Central memory CD8-positive, alpha-beta T cell (primary cell): ENCODE measurements at regions not wholly inside any gene's neighbourhood (a gene's known extent, or its start where the extent isn't known, plus 50 kb on each side); places are given as distances from the start of the nearest gene placed in this dataset.

Experiments
- ATAC-seq: fragments of 150-1000 bp; cut with Tn5 transposase; replicated peaks from 2 replicates; pipeline ENCODE4 v1.10.0; 2022; ENCODE audit warnings: mild to moderate bottlenecking, moderate FRiP score, moderate number of reproducible peaks; ENCODE audit not compliant: poor library complexity, severe bottlenecking; ENCODE audit errors: extremely low read depth
- DNase-seq, 2 donors: peaks; one replicate each; pipeline ENCODE4 v3.0.0; 2021; ENCODE audit warnings: low spot score in 2 of 2
- H3K27ac Mint-ChIP-seq: one replicate; pipeline ENCODE4 v1.8.0; 2022; ENCODE audit warnings: low read depth, mild to moderate bottlenecking, moderate library complexity, mixed read lengths
- H3K27me3 Mint-ChIP-seq: one replicate; pipeline ENCODE4 v1.8.0; 2022; ENCODE audit warnings: mixed read lengths
- H3K36me3 Mint-ChIP-seq: one replicate; pipeline ENCODE4 v1.8.0; 2022; ENCODE audit warnings: mild to moderate bottlenecking, moderate library complexity, mixed read lengths; ENCODE audit not compliant: insufficient read depth
- H3K4me1 Mint-ChIP-seq: one replicate; pipeline ENCODE4 v1.8.0; 2022; ENCODE audit warnings: mixed read lengths
- H3K4me3 Mint-ChIP-seq: one replicate; pipeline ENCODE4 v1.8.0; 2022; ENCODE audit warnings: mild to moderate bottlenecking, moderate library complexity, mixed read lengths
- H3K9me3 Mint-ChIP-seq: one replicate; pipeline ENCODE4 v1.8.0; 2022; ENCODE audit warnings: mixed read lengths

DNA sequence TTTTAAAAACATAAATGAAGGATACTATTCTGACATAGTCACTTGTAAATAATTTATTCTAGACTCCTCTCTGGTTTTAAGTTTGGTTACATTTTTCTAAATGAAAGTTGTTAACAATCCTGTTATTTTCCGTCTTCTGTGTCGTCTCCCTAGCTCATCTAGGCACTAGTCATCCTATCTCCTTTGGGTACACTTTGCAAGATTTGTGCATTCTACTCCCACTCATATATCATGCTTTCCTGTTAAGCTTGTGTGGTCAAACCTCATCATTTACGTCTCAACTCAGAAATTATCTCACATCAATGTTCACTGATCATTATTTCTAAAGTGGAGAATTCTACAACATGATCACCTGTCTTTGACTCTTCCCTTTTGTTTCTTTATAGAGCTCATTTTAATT lies 658.7 kb downstream of the TLL1 start:
- Mint-ChIP-seq H3K36me3 (no peaks in the 10 kb centered on the region), H3K4me3 (no peak overlapping the region), H3K9me3 (peaks cover 19% of the 10 kb centered on the region), H3K4me1 (no peaks in the 10 kb centered on the region), H3K27ac (no peak overlapping the region), H3K27me3 (no peaks in the 10 kb centered on the region)
- ATAC-seq (no peak), DNase-seq (no peak)

DNA sequence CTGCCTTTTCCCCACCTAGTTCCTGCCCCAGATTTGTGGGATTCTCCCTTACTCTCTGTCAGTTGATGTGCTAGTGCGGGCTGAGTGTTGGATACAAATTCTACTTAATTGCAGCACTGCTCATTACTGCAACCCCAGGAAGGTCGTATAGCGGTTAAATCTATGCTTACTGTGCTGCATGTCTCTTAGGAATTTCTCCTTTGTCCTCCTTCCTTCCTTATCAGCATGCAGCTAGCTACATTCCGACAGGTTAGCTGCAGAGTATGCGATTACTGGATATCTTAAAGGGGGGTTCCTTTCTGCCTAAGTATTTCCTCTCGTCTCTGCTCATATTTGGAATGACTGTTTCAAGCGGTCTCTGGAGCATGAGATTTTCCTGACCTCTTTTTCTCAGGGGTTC lies 662.8 kb downstream of the TLL1 start:
- ATAC-seq (no peak), DNase-seq (no peak)
- Mint-ChIP-seq H3K36me3 (no peaks in the 10 kb centered on the region), H3K4me3 (no peak overlapping the region), H3K27ac (no peak overlapping the region), H3K27me3 (no peaks in the 10 kb centered on the region), H3K9me3 (peaks cover 17% of the 10 kb centered on the region), H3K4me1 (no peaks in the 10 kb centered on the region)

DNA sequence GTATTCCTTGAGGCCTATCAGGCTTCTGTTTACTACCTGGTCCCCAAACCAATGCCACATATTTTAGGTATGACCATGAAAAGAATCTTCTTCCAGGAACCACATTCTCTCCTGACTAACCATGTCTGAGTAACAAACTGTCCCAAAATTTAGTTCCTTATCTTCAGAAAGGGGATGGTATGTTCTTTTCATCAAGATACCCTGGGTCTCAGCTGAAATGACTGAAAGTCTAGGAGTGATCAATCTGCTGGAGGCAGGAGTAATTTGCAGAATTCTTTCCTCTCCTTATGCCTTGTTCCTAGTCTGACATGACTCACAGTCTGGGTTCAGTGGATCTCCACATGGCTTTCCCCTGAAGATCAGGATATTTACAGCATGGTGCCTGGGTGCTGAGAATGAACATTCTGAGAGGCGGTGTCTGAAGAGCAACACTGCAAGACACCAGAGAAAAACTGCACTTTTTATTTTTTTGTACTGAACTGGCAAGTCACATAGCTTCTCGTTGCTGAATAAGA lies 665.5 kb downstream of the TLL1 start:
- Mint-ChIP-seq H3K36me3 (no peaks in the 10 kb centered on the region), H3K27ac (no peak overlapping the region), H3K27me3 (no peaks in the 10 kb centered on the region), H3K9me3 (peaks cover 11% of the 10 kb centered on the region), H3K4me3 (no peak overlapping the region), H3K4me1 (no peaks in the 10 kb centered on the region)
- no peak for DNase-seq
- ATAC-seq: no peak

DNA sequence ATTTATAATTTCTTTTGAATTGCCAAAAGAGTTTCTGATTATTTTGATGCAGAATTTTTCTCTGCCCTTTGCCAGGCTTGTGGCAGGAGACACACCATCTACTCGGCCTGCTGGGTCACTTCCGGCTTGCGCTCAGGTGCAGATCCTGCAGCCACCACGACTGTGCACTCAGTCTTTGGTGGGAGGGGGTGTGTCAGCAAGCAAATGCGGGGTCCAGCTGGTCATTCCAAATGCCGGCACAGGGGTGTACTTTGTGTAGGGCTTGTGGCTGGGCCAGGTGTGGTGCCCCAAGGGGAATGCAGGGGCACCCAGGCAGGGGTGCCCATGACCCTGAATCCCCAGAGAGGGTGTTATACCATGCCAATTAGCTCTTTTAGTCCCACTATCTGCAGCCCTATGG lies 673.0 kb downstream of the TLL1 start:
- H3K36me3 Mint-ChIP-seq: no peaks in the 10 kb centered on the region
- no peak overlapping the region for H3K27ac Mint-ChIP-seq
- H3K27me3 Mint-ChIP-seq: no peaks in the 10 kb centered on the region
- peaks cover 12% of the 10 kb centered on the region for H3K9me3 Mint-ChIP-seq
- DNase-seq (no peak), ATAC-seq (no peak)
- no peak overlapping the region for H3K4me3 Mint-ChIP-seq
- H3K4me1 Mint-ChIP-seq: no peaks in the 10 kb centered on the region

DNA sequence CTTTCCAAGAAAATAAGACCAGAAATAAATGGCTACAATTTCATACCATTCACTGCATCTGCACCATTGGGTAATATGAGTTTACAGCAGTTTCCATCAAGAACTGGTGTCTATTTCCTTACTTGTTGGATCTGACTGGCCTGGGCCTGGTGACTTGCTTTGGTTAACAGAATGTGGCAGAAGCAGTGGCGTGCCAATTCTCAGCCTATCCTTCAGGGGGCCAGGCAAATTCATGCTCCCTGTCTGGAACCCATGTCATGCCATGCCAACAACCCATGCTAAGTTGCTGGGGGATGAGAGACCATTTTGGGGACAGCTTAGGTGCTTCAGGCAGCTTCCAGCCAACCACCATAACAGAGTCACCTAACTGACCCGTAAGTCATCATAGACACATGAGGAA lies 656.7 kb downstream of the SPOCK3 start:
- H3K36me3 Mint-ChIP-seq: no peaks in the 10 kb centered on the region
- DNase-seq: no peak
- ATAC-seq: no peak
- H3K4me3 Mint-ChIP-seq: no peak overlapping the region
- peaks cover 11% of the 10 kb centered on the region for H3K9me3 Mint-ChIP-seq
- no peaks in the 10 kb centered on the region for H3K27me3 Mint-ChIP-seq
- H3K4me1 Mint-ChIP-seq: no peaks in the 10 kb centered on the region
- H3K27ac Mint-ChIP-seq: no peak overlapping the region

DNA sequence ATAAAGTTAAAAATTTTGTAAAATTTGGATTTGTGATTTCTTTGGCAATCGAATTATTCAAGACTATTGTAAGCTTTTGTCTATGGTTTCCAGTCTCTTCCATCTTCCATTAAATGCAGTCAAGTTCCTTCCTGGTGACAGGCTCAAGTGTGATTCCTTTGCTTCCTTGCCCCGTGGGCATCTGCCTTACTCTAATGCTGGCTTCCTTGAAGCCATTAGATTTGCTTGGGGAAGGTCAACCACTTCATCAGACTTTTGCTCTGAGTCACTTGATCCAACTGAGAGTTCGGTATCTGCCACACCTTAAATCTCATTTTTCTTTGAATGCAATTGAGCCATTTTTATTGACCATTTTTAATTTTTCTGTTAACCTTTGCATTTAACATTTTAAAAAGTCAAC lies 648.8 kb downstream of the SPOCK3 start:
- no peak overlapping the region for H3K27ac Mint-ChIP-seq
- H3K4me1 Mint-ChIP-seq: no peaks in the 10 kb centered on the region
- H3K36me3 Mint-ChIP-seq: no peaks in the 10 kb centered on the region
- ATAC-seq (no peak), DNase-seq (no peak)
- no peak overlapping the region for H3K4me3 Mint-ChIP-seq
- H3K27me3 Mint-ChIP-seq: no peaks in the 10 kb centered on the region
- H3K9me3 Mint-ChIP-seq: peaks cover 10% of the 10 kb centered on the region

DNA sequence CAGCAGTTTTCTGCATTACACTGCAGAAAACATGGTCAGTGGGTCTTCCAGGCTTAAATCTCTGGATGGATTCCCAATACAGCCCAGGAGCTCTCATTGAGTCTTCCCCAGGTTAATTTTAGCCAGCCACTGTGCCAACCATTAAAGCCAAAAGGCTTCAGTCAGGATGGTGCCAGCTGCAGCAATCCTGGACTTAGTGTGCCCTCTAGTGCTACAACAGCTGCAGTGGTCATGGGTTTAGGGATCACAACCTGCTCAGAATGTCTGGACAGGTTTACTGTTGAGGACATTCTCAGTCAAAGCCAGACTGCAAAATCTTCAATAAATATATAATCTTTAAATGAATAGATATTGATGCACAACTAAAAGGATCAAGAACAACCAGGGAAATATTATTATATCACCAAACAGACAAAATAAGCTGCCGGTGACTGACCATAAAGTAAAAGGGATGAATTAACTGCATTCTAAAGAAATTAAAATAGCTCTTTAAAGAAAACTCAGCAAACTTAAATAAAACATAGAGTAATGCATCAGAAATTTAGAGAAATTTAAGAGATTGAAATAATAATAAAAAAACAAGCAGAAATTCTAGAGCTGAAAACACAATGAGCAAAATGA lies 639.9 kb downstream of the SPOCK3 start:
- no peak for DNase-seq
- no peaks in the 10 kb centered on the region for H3K27me3 Mint-ChIP-seq
- no peak overlapping the region for H3K27ac Mint-ChIP-seq
- H3K9me3 Mint-ChIP-seq: peaks cover 5% of the 10 kb centered on the region
- H3K4me1 Mint-ChIP-seq: no peaks in the 10 kb centered on the region
- no peak overlapping the region for H3K4me3 Mint-ChIP-seq
- H3K36me3 Mint-ChIP-seq: no peaks in the 10 kb centered on the region
- no peak for ATAC-seq

DNA sequence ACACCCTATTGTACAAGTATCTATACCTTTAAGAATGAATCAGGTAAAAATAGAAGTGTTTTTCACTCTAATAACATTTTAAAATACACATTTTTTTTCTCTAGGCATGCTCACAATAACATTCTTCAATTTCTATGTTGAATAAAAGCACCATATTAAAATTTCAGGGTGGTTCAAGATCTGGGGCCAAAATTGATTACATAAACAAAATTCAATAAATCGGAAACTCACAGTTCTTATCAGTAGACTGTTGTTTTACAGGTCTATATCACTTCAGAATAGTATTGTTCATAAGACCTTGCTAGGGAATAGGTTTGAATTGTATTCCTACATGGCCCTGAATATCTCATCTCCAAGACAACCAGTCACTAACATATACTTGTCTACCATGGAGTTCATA lies 634.0 kb downstream of the SPOCK3 start:
- no peaks in the 10 kb centered on the region for H3K36me3 Mint-ChIP-seq
- H3K27ac Mint-ChIP-seq: no peak overlapping the region
- DNase-seq (no peak), ATAC-seq (no peak)
- no peak overlapping the region for H3K4me3 Mint-ChIP-seq
- H3K27me3 Mint-ChIP-seq: no peaks in the 10 kb centered on the region
- peaks cover 28% of the 10 kb centered on the region for H3K9me3 Mint-ChIP-seq
- no peaks in the 10 kb centered on the region for H3K4me1 Mint-ChIP-seq

DNA sequence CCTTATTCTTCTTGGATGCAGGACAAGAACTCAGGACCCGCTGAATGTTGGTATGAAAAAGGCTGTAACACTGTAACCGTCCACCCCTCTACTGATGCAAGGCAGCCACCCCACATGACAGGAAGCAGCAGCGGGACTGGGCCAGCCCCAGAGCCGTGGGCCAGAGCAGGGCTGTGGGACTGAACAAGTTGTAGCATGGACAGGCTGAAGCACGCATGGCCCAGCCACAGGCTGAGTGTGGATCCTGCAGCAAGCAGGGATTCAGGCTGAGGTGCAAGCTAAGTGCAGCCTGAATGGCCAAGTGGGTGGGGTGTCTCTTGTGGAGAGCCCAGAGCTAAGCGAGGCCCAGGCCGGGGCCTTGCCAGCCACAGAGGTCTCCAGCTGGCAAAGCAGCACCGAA lies 632.2 kb downstream of the SPOCK3 start:
- H3K4me3 Mint-ChIP-seq: no peak overlapping the region
- H3K27me3 Mint-ChIP-seq: no peaks in the 10 kb centered on the region
- H3K4me1 Mint-ChIP-seq: no peaks in the 10 kb centered on the region
- ATAC-seq (no peak), DNase-seq (no peak)
- H3K36me3 Mint-ChIP-seq: no peaks in the 10 kb centered on the region
- no peak overlapping the region for H3K27ac Mint-ChIP-seq
- H3K9me3 Mint-ChIP-seq: peaks cover 28% of the 10 kb centered on the region

DNA sequence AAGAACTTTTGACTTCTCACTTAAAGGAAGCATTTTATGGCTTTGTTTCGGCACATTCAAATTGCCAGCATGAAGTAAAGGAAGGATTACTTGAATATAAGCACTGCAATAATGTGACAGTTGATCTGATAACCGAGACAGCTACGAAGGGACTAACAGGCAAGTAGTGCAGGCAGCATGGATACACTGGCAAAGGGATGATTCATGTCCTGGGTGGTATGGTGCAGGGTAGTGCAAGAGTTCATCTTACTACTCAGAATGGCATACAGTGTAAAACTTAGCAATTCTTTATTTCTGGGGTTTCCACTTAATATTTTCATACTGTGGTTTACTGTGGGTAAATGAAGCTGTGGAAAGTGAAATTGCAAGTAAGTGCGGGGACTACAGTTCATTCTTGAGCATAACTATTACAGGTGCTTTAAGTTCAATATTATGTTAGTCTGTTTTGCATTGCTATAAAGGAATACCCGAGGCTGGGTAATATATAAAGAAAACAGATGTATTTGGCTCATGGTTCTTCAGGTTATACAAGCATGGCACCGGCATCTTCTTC lies 611.8 kb downstream of the SPOCK3 start:
- DNase-seq (no peak), ATAC-seq (no peak)
- Mint-ChIP-seq H3K9me3 (peaks cover 5% of the 10 kb centered on the region), H3K27ac (no peak overlapping the region), H3K36me3 (no peaks in the 10 kb centered on the region), H3K27me3 (no peaks in the 10 kb centered on the region), H3K4me3 (no peak overlapping the region), H3K4me1 (no peaks in the 10 kb centered on the region)

DNA sequence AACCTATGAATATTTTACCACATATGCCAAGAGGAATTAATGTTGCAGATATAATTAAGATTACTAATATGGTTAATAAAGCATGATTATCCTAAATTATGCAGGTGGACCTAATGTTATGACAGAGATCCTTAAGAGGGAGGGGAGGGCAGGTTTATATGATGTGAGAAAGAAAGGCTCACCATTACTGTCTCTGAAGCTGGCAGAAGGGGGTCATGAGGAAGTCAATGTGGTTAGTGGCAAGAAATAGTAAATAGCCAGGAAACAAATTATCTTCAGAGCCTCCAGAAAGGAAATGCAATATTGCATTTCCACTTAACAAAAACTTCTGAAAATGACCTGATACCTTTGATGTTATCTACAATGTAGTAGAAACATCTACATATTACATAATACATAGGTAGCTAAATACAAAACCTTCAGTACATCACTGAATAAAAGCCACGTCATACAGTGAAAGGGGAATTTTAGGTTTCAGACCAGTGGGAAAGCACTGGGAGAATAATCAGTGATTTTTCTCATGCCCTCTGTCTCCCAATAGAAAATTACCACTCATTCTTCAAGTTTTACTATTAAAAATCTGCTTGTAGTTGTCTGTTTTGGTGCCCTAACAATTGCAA lies 609.2 kb downstream of the SPOCK3 start:
- DNase-seq: no peak
- no peaks in the 10 kb centered on the region for H3K27me3 Mint-ChIP-seq
- H3K9me3 Mint-ChIP-seq: peaks cover 14% of the 10 kb centered on the region

DNA sequence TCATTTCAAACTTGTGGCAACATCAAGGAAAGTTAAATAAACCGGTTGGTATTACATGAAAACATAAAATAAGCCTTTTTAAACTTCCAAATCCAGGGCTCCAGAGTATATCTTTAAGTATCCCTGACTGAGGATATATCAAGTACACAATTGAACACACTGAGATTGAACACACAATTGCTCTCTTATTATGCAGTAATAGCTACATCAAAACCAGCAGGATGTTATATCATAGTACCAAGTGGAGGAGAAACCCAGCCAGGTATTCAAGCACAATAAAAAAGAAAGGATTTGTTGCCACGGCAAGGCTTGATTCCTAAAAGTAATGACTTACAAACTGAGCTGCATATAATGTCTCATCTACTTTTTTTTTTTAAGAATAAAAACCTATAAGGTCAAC lies 605.8 kb downstream of the SPOCK3 start:
- DNase-seq: no peak
- no peaks in the 10 kb centered on the region for H3K4me1 Mint-ChIP-seq
- no peak for ATAC-seq
- no peak overlapping the region for H3K4me3 Mint-ChIP-seq
- no peaks in the 10 kb centered on the region for H3K36me3 Mint-ChIP-seq
- H3K27me3 Mint-ChIP-seq: no peaks in the 10 kb centered on the region
- H3K27ac Mint-ChIP-seq: no peak overlapping the region
- peaks cover 24% of the 10 kb centered on the region for H3K9me3 Mint-ChIP-seq

More for the DNA sequence above, 609.2 kb downstream of the SPOCK3 start:
- no peak for ATAC-seq
- no peak overlapping the region for H3K27ac Mint-ChIP-seq
- H3K36me3 Mint-ChIP-seq: no peaks in the 10 kb centered on the region
- no peak overlapping the region for H3K4me3 Mint-ChIP-seq
- no peaks in the 10 kb centered on the region for H3K4me1 Mint-ChIP-seq

DNA sequence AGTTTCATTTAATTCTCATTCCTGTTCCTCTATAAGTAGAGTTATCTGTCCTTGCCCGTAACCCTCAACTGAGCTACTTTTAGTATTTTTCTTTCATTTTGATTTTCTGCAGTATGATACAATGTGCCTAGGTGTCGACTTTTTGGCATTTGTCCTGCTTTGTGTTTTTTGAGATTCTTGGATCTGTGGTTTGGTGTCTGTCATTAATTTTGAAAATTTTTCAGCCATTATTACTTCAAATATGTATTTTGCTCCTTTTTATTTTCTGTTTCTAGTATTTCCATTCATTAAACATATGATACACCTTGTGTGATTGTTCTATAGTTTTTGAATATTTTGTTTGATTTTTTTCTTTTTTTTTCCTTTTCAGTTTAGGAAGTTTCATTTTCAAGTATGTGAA lies 598.9 kb downstream of the SPOCK3 start:
- Mint-ChIP-seq H3K9me3 (peaks cover 30% of the 10 kb centered on the region), H3K36me3 (peaks cover 1% of the 10 kb centered on the region), H3K4me1 (no peaks in the 10 kb centered on the region), H3K4me3 (no peak overlapping the region), H3K27me3 (no peaks in the 10 kb centered on the region), H3K27ac (no peak overlapping the region)
- no peak for DNase-seq
- no peak for ATAC-seq
